ENCODE measurements at regions not wholly inside any gene's neighbourhood (a gene's known extent, or its start where the extent isn't known, plus 50 kb on each side); places are given as distances from the start of the nearest gene placed in this dataset.

DNA sequence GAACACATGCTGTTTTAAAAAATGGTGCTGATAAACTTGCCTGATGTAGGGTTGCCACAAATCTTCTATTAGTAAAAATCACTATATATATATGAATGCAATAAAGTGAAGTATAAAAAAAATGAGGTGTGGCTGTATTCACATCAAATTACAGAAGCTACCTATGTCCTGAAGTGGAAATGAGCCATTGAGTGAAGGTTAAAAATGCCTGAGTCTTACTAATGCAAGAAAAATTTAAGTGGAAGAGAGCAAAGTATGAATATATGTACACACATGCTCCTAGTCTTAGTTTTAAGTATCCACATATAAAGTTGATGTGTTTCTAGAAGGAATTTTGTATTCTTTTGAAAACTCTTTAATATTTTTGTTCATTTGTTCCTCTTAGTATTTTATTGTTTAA lies 808.3 kb upstream of the MAN1A1 start:
- TF ChIP-seq, protein P1, sequence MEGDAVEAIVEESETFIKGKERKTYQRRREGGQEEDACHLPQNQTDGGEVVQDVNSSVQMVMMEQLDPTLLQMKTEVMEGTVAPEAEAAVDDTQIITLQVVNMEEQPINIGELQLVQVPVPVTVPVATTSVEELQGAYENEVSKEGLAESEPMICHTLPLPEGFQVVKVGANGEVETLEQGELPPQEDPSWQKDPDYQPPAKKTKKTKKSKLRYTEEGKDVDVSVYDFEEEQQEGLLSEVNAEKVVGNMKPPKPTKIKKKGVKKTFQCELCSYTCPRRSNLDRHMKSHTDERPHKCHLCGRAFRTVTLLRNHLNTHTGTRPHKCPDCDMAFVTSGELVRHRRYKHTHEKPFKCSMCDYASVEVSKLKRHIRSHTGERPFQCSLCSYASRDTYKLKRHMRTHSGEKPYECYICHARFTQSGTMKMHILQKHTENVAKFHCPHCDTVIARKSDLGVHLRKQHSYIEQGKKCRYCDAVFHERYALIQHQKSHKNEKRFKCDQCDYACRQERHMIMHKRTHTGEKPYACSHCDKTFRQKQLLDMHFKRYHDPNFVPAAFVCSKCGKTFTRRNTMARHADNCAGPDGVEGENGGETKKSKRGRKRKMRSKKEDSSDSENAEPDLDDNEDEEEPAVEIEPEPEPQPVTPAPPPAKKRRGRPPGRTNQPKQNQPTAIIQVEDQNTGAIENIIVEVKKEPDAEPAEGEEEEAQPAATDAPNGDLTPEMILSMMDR (IDR thresholded peaks at IDR 0.05; ENCODE audit: control extremely low read depth in 1 of 3, insufficient read depth in 1 of 3, low read depth in 1 of 3, low read length in 3 of 3) = no peak
- TF ChIP-seq, protein P2, sequence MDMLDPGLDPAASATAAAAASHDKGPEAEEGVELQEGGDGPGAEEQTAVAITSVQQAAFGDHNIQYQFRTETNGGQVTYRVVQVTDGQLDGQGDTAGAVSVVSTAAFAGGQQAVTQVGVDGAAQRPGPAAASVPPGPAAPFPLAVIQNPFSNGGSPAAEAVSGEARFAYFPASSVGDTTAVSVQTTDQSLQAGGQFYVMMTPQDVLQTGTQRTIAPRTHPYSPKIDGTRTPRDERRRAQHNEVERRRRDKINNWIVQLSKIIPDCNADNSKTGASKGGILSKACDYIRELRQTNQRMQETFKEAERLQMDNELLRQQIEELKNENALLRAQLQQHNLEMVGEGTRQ (IDR thresholded peaks at IDR 0.05; ENCODE audit: low read length) = no peak
- TF ChIP-seq SIN3A (conservative IDR thresholded peaks at IDR 0.05 in 1 of 2, IDR thresholded peaks at IDR 0.05 in 1 of 2; ENCODE audit: low read depth in 1 of 2, low read length in 2 of 2) = no peak
- no peak for TF ChIP-seq POLR2A (IDR thresholded peaks at IDR 0.05; ENCODE audit: control extremely low read depth in 1 of 2, low read depth in 2 of 2, low read length in 2 of 2)
- TF ChIP-seq, protein P3, sequence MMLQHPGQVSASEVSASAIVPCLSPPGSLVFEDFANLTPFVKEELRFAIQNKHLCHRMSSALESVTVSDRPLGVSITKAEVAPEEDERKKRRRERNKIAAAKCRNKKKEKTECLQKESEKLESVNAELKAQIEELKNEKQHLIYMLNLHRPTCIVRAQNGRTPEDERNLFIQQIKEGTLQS (IDR thresholded peaks at IDR 0.05; ENCODE audit: insufficient read depth, low read depth, low read length) = no peak
- no peak for TF ChIP-seq ZNF274 (IDR thresholded peaks at IDR 0.05; ENCODE audit: borderline replicate concordance, extremely low read depth, low read length)
- TF ChIP-seq, protein P4, sequence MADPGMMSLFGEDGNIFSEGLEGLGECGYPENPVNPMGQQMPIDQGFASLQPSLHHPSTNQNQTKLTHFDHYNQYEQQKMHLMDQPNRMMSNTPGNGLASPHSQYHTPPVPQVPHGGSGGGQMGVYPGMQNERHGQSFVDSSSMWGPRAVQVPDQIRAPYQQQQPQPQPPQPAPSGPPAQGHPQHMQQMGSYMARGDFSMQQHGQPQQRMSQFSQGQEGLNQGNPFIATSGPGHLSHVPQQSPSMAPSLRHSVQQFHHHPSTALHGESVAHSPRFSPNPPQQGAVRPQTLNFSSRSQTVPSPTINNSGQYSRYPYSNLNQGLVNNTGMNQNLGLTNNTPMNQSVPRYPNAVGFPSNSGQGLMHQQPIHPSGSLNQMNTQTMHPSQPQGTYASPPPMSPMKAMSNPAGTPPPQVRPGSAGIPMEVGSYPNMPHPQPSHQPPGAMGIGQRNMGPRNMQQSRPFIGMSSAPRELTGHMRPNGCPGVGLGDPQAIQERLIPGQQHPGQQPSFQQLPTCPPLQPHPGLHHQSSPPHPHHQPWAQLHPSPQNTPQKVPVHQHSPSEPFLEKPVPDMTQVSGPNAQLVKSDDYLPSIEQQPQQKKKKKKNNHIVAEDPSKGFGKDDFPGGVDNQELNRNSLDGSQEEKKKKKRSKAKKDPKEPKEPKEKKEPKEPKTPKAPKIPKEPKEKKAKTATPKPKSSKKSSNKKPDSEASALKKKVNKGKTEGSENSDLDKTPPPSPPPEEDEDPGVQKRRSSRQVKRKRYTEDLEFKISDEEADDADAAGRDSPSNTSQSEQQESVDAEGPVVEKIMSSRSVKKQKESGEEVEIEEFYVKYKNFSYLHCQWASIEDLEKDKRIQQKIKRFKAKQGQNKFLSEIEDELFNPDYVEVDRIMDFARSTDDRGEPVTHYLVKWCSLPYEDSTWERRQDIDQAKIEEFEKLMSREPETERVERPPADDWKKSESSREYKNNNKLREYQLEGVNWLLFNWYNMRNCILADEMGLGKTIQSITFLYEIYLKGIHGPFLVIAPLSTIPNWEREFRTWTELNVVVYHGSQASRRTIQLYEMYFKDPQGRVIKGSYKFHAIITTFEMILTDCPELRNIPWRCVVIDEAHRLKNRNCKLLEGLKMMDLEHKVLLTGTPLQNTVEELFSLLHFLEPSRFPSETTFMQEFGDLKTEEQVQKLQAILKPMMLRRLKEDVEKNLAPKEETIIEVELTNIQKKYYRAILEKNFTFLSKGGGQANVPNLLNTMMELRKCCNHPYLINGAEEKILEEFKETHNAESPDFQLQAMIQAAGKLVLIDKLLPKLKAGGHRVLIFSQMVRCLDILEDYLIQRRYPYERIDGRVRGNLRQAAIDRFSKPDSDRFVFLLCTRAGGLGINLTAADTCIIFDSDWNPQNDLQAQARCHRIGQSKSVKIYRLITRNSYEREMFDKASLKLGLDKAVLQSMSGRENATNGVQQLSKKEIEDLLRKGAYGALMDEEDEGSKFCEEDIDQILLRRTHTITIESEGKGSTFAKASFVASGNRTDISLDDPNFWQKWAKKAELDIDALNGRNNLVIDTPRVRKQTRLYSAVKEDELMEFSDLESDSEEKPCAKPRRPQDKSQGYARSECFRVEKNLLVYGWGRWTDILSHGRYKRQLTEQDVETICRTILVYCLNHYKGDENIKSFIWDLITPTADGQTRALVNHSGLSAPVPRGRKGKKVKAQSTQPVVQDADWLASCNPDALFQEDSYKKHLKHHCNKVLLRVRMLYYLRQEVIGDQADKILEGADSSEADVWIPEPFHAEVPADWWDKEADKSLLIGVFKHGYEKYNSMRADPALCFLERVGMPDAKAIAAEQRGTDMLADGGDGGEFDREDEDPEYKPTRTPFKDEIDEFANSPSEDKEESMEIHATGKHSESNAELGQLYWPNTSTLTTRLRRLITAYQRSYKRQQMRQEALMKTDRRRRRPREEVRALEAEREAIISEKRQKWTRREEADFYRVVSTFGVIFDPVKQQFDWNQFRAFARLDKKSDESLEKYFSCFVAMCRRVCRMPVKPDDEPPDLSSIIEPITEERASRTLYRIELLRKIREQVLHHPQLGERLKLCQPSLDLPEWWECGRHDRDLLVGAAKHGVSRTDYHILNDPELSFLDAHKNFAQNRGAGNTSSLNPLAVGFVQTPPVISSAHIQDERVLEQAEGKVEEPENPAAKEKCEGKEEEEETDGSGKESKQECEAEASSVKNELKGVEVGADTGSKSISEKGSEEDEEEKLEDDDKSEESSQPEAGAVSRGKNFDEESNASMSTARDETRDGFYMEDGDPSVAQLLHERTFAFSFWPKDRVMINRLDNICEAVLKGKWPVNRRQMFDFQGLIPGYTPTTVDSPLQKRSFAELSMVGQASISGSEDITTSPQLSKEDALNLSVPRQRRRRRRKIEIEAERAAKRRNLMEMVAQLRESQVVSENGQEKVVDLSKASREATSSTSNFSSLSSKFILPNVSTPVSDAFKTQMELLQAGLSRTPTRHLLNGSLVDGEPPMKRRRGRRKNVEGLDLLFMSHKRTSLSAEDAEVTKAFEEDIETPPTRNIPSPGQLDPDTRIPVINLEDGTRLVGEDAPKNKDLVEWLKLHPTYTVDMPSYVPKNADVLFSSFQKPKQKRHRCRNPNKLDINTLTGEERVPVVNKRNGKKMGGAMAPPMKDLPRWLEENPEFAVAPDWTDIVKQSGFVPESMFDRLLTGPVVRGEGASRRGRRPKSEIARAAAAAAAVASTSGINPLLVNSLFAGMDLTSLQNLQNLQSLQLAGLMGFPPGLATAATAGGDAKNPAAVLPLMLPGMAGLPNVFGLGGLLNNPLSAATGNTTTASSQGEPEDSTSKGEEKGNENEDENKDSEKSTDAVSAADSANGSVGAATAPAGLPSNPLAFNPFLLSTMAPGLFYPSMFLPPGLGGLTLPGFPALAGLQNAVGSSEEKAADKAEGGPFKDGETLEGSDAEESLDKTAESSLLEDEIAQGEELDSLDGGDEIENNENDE (IDR thresholded peaks at IDR 0.05; ENCODE audit: insufficient replicate concordance, low read length) = no peak
- TF ChIP-seq, protein P5, sequence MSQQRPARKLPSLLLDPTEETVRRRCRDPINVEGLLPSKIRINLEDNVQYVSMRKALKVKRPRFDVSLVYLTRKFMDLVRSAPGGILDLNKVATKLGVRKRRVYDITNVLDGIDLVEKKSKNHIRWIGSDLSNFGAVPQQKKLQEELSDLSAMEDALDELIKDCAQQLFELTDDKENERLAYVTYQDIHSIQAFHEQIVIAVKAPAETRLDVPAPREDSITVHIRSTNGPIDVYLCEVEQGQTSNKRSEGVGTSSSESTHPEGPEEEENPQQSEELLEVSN (IDR thresholded peaks at IDR 0.05) = no peak
- TF ChIP-seq BCL11A (IDR thresholded peaks at IDR 0.05; ENCODE audit: low read depth in 2 of 2, low read length in 2 of 2) = no peak
